Effector memory CD4-positive, alpha-beta T cell (primary cell): ENCODE measurements at regions not wholly inside any gene's neighbourhood (a gene's known extent, or its start where the extent isn't known, plus 50 kb on each side); places are given as distances from the start of the nearest gene placed in this dataset.

Experiments
- DNase-seq, 3 donors: peaks; one replicate each; pipeline ENCODE4 v3.0.0-alpha.2; 2020
- H3K27ac ChIP-seq: 2 replicates; pipeline ENCODE4 v1.7.0; 2013; ENCODE audit warnings: mild to moderate bottlenecking, low read length, moderate library complexity; ENCODE audit not compliant: insufficient read depth, poor library complexity, severe bottlenecking
- H3K27me3 ChIP-seq: replicated peaks from 2 replicates; pipeline ENCODE4 v1.7.0; 2013; ENCODE audit warnings: mild to moderate bottlenecking, low read length; ENCODE audit not compliant: insufficient read depth, control insufficient read depth, poor library complexity, severe bottlenecking
- H3K36me3 ChIP-seq: 2 replicates; pipeline ENCODE4 v1.7.0; 2013; ENCODE audit warnings: mild to moderate bottlenecking, low read length, moderate library complexity; ENCODE audit not compliant: control insufficient read depth, insufficient read depth
- H3K4me1 ChIP-seq: 2 replicates; pipeline ENCODE4 v1.7.0; 2013; ENCODE audit warnings: low read length, mild to moderate bottlenecking; ENCODE audit not compliant: control insufficient read depth, insufficient read depth, poor library complexity, severe bottlenecking
- H3K4me3 ChIP-seq: 2 replicates; pipeline ENCODE4 v1.7.0; 2013; ENCODE audit warnings: low read length, low read depth, mild to moderate bottlenecking; ENCODE audit not compliant: insufficient read depth, poor library complexity, severe bottlenecking
- H3K9me3 ChIP-seq: 2 replicates; pipeline ENCODE4 v1.7.0; 2013; ENCODE audit warnings: mild to moderate bottlenecking, low read length, moderate library complexity; ENCODE audit not compliant: control insufficient read depth

DNA sequence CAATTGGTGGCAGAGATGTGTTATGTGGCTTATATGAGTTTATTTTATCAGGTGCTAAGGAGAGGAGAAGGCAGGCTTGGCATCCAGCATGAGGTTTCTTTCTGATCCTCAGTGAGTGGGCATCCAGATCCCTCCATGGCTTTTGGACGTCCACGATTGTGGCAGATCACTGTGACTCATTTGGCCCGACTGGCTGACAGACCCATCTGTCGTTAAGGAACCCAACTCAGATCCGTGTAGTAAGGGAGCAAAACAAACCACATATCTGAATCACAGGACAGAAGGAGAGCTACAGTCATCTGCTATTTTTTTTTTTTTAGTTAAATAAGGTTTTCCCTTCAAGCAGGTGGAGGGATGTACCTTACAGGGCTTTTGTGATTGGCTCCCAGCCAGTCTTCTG is 197.0 kb upstream of the KCNH8 start:
- no peak overlapping the region for H3K27ac ChIP-seq
- H3K4me3 ChIP-seq: no peak overlapping the region
- no peaks in the 10 kb centered on the region for H3K9me3 ChIP-seq
- no peak for DNase-seq
- no peaks in the 10 kb centered on the region for H3K4me1 ChIP-seq
- no peaks in the 10 kb centered on the region for H3K27me3 ChIP-seq
- no peaks in the 10 kb centered on the region for H3K36me3 ChIP-seq

DNA sequence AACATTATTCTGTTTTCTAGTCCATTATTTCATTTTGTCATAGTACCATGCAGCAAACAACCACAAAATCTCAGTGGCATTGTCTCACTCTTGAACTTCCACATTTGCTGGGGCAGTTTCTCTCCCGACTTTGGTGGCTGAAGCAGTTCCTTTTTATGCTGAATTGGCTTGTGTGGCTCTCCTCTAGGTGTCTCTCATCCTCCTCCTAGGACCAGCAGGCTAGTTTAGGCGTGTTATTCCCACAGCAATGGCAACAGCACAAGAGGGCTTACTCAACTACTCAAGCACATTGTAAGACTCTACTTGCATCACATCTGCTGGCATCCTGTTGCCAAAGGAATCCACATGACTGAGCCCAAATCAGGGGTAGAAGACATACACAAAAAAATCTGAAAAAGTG is 201.8 kb upstream of the KCNH8 start:
- Histone ChIP-seq H3K4me3 (no peak overlapping the region), H3K9me3 (no peaks in the 10 kb centered on the region), H3K27ac (no peak overlapping the region), H3K4me1 (no peaks in the 10 kb centered on the region), H3K27me3 (no peaks in the 10 kb centered on the region), H3K36me3 (no peaks in the 10 kb centered on the region)
- DNase-seq: no peak

DNA sequence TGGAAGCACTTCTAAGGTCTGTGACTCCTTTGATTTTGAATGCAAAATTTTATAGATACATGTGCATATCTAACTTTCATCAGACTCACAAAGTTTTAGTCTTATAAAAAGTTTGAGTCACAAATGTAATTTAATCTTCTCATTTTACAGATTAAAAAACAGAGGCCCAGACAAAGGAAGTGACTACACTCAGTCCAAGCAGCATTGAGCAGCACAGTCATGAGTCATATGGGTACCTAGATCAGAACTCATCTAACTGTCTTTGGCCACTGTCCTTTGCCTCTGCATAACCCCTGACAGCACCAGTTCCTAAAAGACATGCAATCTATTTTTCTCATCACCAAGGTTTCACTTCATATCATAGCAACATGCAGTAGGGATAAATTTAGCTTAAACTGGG is 210.7 kb upstream of the KCNH8 start:
- Histone ChIP-seq H3K27me3 (no peaks in the 10 kb centered on the region), H3K27ac (no peak overlapping the region), H3K9me3 (no peaks in the 10 kb centered on the region), H3K36me3 (no peaks in the 10 kb centered on the region), H3K4me1 (no peaks in the 10 kb centered on the region), H3K4me3 (no peak overlapping the region)
- no peak for DNase-seq

DNA sequence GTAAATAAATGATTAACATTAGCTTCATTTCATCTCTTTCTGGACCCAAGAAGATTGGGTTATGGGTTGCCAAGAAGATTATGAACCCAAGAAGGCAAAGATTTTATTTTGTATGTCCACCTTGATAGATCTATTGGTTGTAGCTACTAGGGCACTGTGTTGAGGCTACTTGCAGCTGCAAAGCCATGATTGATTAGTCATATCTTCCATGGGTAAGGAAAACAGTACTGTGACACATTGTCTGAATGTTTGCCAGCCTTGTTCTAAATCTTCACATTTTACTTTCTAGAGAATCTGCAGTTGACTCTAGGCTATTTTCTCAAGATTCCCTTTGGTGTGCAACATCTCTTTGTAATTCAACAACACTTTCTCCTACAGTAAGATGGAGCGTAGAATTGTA is 229.2 kb upstream of the KCNH8 start:
- H3K27me3 ChIP-seq: no peaks in the 10 kb centered on the region
- DNase-seq: no peak
- H3K4me3 ChIP-seq: no peak overlapping the region
- no peaks in the 10 kb centered on the region for H3K36me3 ChIP-seq
- H3K4me1 ChIP-seq: no peaks in the 10 kb centered on the region
- no peaks in the 10 kb centered on the region for H3K9me3 ChIP-seq
- H3K27ac ChIP-seq: no peak overlapping the region

DNA sequence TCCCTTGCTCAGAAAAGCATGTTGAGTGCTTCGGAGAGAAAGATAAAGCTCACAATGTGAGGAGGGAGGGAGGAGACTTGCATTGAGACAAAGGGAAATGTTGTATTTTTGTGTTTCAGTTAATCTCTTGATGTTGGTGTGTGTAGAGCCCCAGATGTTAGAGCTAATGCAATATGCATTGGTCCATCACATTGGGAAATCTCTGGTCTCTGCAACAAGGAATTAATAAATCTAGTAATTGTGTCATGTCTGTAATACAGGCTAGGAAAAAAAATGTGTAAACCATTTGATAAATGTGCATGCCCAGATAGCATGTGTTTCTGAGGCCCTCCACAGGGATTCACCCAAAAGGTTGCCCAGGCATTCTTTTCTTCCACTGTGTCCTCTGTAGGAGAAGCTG is 230.4 kb upstream of the KCNH8 start:
- H3K27me3 ChIP-seq: no peaks in the 10 kb centered on the region
- DNase-seq: no peak
- H3K9me3 ChIP-seq: no peaks in the 10 kb centered on the region
- no peaks in the 10 kb centered on the region for H3K4me1 ChIP-seq
- no peak overlapping the region for H3K27ac ChIP-seq
- no peaks in the 10 kb centered on the region for H3K36me3 ChIP-seq
- H3K4me3 ChIP-seq: no peak overlapping the region

DNA sequence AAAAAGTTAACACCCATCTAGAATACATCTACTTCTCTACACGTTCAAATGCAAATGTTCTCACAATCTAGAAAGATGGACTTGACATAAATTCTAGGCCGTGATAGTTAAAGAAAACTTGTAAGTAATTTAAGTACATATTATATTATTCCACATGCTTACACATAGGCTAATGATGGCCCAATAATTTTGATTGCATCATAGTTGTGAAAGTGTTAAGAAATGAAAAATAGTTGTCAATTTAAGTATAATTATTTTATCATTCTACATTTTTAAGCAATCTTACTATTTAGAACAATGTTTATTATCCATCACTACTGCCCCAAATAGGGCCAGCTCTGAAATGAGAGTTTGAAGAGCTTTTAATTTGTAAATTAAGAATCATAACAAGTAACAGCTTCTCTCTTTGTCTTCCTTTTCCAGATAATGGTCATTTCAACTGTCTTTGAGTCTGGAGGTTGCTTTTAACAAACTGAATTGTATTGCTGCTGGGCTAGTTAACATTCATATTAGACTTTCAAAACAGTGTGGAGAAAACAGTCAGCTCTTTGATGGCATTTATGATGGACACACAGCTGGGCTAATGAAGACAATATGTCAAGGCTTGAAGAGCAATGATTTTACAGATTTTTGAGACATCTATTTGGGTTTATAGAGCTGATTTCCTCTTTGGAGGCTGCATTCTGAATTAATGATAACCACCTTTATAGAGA is 246.1 kb upstream of the KCNH8 start:
- Histone ChIP-seq H3K27ac (no peak overlapping the region), H3K9me3 (no peaks in the 10 kb centered on the region)

DNA sequence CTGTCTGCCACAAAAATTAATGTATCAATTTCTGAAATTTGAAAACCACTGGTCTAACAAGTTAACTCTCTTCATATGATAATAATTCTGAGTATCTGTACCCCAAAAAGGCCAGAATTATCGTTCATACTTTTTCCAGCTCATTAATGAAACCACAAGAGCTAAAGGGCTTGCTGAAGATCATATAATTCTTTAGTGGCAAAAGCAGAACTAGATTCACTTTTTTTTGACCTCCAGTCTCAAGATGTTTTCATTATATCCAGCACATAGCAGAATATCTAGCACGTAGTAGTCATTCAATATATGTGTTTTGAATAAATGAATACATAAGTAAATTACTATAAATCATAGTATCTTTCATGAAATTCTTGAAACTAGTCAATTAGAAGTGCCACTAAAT is 246.7 kb upstream of the KCNH8 start:
- no peak overlapping the region for H3K27ac ChIP-seq
- no peak overlapping the region for H3K4me3 ChIP-seq

More for the DNA sequence above, 246.1 kb upstream of the KCNH8 start:
- no peak for DNase-seq
- no peak overlapping the region for H3K4me3 ChIP-seq
- no peaks in the 10 kb centered on the region for H3K27me3 ChIP-seq
- no peaks in the 10 kb centered on the region for H3K36me3 ChIP-seq
- no peaks in the 10 kb centered on the region for H3K4me1 ChIP-seq

DNA sequence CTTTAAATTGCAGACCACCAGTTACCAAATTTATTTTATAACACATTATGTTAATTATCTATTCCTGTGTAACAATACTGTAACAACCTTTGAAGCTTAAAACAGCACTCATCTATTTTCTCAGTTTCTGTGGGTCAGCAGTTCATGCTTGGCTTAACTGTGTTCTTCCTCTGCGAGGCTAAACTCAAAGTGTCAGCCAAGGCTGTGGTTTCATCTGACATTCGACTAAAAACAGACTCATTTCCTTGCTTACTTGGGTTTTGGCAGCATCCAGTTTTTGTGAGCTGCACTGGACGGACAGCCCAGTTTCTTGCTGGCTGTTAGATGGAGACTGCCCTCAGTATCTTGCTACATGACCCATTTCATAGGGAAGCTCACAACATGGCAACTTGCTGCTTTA is 247.3 kb upstream of the KCNH8 start:
- H3K36me3 ChIP-seq: no peaks in the 10 kb centered on the region
- no peak overlapping the region for H3K27ac ChIP-seq
- H3K9me3 ChIP-seq: no peaks in the 10 kb centered on the region
- no peaks in the 10 kb centered on the region for H3K27me3 ChIP-seq
- no peak for DNase-seq
- no peaks in the 10 kb centered on the region for H3K4me1 ChIP-seq
- H3K4me3 ChIP-seq: no peak overlapping the region

More for the DNA sequence above, 246.7 kb upstream of the KCNH8 start:
- Histone ChIP-seq H3K27me3 (no peaks in the 10 kb centered on the region), H3K36me3 (no peaks in the 10 kb centered on the region), H3K9me3 (no peaks in the 10 kb centered on the region), H3K4me1 (no peaks in the 10 kb centered on the region)
- DNase-seq: no peak

DNA sequence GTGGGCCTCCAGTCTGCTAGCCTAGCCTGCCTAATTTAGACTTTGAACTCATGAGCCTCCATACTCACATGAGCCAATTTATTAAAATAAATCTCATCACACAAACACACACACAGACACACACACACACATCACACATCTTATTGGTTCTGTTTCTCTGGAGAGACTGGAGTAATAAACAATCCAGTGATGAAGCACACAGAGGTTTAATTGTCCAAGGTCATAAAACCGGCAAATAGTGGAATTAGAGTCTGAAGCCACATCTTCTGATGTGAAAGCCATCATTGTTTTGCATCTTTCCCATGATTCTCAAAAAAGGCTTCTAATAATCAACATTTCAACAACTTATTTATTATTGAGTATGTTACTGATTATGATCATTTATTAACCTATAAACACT is 249.4 kb upstream of the KCNH8 start:
- H3K4me1 ChIP-seq: no peaks in the 10 kb centered on the region
- no peak overlapping the region for H3K4me3 ChIP-seq
- DNase-seq: no peak

DNA sequence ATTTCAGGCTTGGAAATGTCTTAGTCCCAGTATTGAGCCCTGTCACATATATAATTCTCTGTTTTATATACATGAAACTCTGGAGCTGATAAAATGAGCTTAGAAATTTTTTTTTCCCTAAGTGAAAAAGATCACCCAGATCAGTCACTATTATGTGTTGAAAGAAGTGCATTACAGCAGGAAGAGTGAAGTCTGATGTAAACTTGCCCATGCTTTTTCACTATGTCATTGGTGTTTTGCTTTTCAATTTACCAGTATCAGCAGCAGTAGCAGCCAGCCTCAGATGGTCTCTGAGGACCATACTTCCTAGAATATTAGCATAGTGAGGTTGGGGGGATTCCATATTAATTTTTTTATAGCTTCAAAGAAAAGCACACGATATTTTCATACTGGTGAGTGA is 255.6 kb upstream of the KCNH8 start:
- no peaks in the 10 kb centered on the region for H3K27me3 ChIP-seq
- no peak overlapping the region for H3K27ac ChIP-seq
- H3K36me3 ChIP-seq: no peaks in the 10 kb centered on the region
- H3K9me3 ChIP-seq: no peaks in the 10 kb centered on the region
- no peak overlapping the region for H3K4me3 ChIP-seq
- H3K4me1 ChIP-seq: no peaks in the 10 kb centered on the region
- no peak for DNase-seq

More for the DNA sequence above, 249.4 kb upstream of the KCNH8 start:
- no peaks in the 10 kb centered on the region for H3K9me3 ChIP-seq
- H3K36me3 ChIP-seq: no peaks in the 10 kb centered on the region
- H3K27ac ChIP-seq: no peak overlapping the region
- H3K27me3 ChIP-seq: no peaks in the 10 kb centered on the region
